IMR-90 (cell line): ENCODE measurements at regions not wholly inside any gene's neighbourhood (a gene's known extent, or its start where the extent isn't known, plus 50 kb on each side); places are given as distances from the start of the nearest gene placed in this dataset.

Source experiments
- ATAC-seq: fragments of 200-7000 bp; cut with Tn5 transposase; 2 replicates; pipeline ENCODE4 v1.9.1; 2020; ENCODE audit warnings: low read depth, mild to moderate bottlenecking, moderate library complexity
- BruUV-seq: library from RNA; stranded (reverse); fragments of 400-500 nt; replicated peaks from 2 replicates; lab custom pipeline; 2021; lab: Mats Ljungman, UMichigan
- CTCF ChIA-PET: fragments of 300-600 bp; formaldehyde crosslinking; extraction: SDS; loops from one replicate; lab custom pipeline; 2021; ENCODE audit warnings: antibody characterized with exemption; lab: Yijun Ruan, JAX
- POLR2A ChIA-PET: fragments of 300-600 bp; sonication (Branson Sonifier 250); formaldehyde crosslinking; loops from one replicate; lab custom pipeline; 2022; ENCODE audit warnings: antibody characterized with exemption; ENCODE audit not compliant: unreplicated experiment; lab: Charles Lee
- DNase-seq: peaks from one replicate; pipeline ENCODE4 v3.0.0; 2013
- H2AFZ ChIP-seq: replicated peaks from 2 replicates; pipeline ENCODE3; 2013; ENCODE audit warnings: low read length, mild to moderate bottlenecking; ENCODE audit not compliant: poor library complexity
- H2AK5ac ChIP-seq: 2 replicates; pipeline ENCODE4 v1.6.1; 2013; ENCODE audit warnings: low read depth, low read length, inconsistent platforms
- H2AK9ac ChIP-seq: replicated peaks from 2 replicates; pipeline ENCODE3; 2013; ENCODE audit warnings: mild to moderate bottlenecking, low read depth, low read length, moderate library complexity; ENCODE audit not compliant: poor library complexity
- H2BK120ac ChIP-seq: 2 replicates; pipeline ENCODE4 v1.6.1; 2013; ENCODE audit warnings: low read depth, low read length, inconsistent platforms
- H2BK15ac ChIP-seq: 3 replicates; pipeline ENCODE4 v1.6.1; 2013; ENCODE audit warnings: low read depth, low read length, inconsistent platforms
- H2BK20ac ChIP-seq: 2 replicates; pipeline ENCODE4 v1.6.1; 2013; ENCODE audit warnings: low read depth, mild to moderate bottlenecking, inconsistent platforms, low read length, moderate library complexity
- H2BK5ac ChIP-seq: 2 replicates; pipeline ENCODE4 v1.6.1; 2013; ENCODE audit warnings: mild to moderate bottlenecking, low read depth, low read length, inconsistent platforms; ENCODE audit not compliant: poor library complexity, severe bottlenecking
- H3K14ac ChIP-seq: replicated peaks from 2 replicates; pipeline ENCODE4 v1.6.1; 2013; ENCODE audit warnings: low read depth, low read length, inconsistent platforms
- H3K18ac ChIP-seq: 2 replicates; pipeline ENCODE4 v1.6.1; 2013; ENCODE audit warnings: low read depth, low read length, control low read depth
- H3K23ac ChIP-seq: 2 replicates; pipeline ENCODE4 v1.6.1; 2013; ENCODE audit warnings: low read depth, low read length, inconsistent platforms
- H3K27ac ChIP-seq: 2 replicates; pipeline ENCODE4 v1.5.1; 2013; ENCODE audit warnings: mild to moderate bottlenecking, control low read depth, low read length; ENCODE audit not compliant: insufficient read depth
- H3K27me3 ChIP-seq: 2 replicates; pipeline ENCODE4 v1.6.1; 2013; ENCODE audit warnings: low read length; ENCODE audit not compliant: control insufficient read depth, insufficient read depth
- H3K36me3 ChIP-seq: 2 replicates; pipeline ENCODE4 v1.6.1; 2013; ENCODE audit warnings: low read length, mixed read lengths; ENCODE audit not compliant: control insufficient read depth, insufficient read depth
- H3K4ac ChIP-seq: 2 replicates; pipeline ENCODE4 v1.6.1; 2013; ENCODE audit warnings: low read depth, low read length, inconsistent platforms
- H3K4me1 ChIP-seq: 2 replicates; pipeline ENCODE4 v1.6.1; 2013; ENCODE audit warnings: low read length, mixed read lengths; ENCODE audit not compliant: control insufficient read depth, insufficient read depth
- H3K4me2 ChIP-seq: 2 replicates; pipeline ENCODE4 v1.6.1; 2013; ENCODE audit warnings: low read depth, mild to moderate bottlenecking, control low read depth, low read length, moderate library complexity
- H3K4me3 ChIP-seq: 2 replicates; pipeline ENCODE4 v1.5.1; 2013; ENCODE audit warnings: low read depth, mild to moderate bottlenecking, control low read depth, low read length, moderate library complexity; ENCODE audit not compliant: insufficient read depth
- H3K56ac ChIP-seq: 2 replicates; pipeline ENCODE4 v1.6.1; 2013; ENCODE audit warnings: low read length, inconsistent platforms; ENCODE audit not compliant: insufficient read depth; ENCODE audit errors: extremely low read depth
- H3K79me1 ChIP-seq, 2 experiments: 2 replicates each; pipeline ENCODE4 v1.6.1; 2013; ENCODE audit warnings: low read length in 2 of 2, inconsistent platforms in 1 of 2, low read depth in 1 of 2
- H3K9ac ChIP-seq: 2 replicates; pipeline ENCODE4 v1.6.1; 2013; ENCODE audit warnings: low read depth, low read length, control low read depth
- H3K9me1 ChIP-seq: 2 replicates; pipeline ENCODE4 v1.6.1; 2013; ENCODE audit warnings: low read length, inconsistent platforms; ENCODE audit not compliant: insufficient read depth
- H3K9me3 ChIP-seq: 2 replicates; pipeline ENCODE4 v1.6.1; 2013; ENCODE audit warnings: low read length; ENCODE audit not compliant: control insufficient read depth, insufficient read depth
- H4K20me1 ChIP-seq: 2 replicates; pipeline ENCODE4 v1.6.1; 2013; ENCODE audit warnings: low read length, inconsistent platforms; ENCODE audit not compliant: insufficient read depth
- H4K5ac ChIP-seq: 2 replicates; pipeline ENCODE4 v1.6.1; 2013; ENCODE audit warnings: mild to moderate bottlenecking, low read depth, low read length, control low read depth
- H4K8ac ChIP-seq, 2 experiments: 2 replicates each; pipeline ENCODE4 v1.6.1; 2013; ENCODE audit warnings: low read depth in 2 of 2, low read length in 2 of 2, control low read depth in 1 of 2, inconsistent platforms in 1 of 2
- H4K91ac ChIP-seq: 2 replicates; pipeline ENCODE4 v1.6.1; 2013; ENCODE audit warnings: low read depth, low read length, inconsistent platforms; ENCODE audit not compliant: insufficient read depth
- BHLHE40 ChIP-seq: fragments of 150-350 bp; IDR thresholded peaks from 2 replicates; pipeline ENCODE4 v1.6.1; 2016; ENCODE audit warnings: mild to moderate bottlenecking, low read depth, low read length
- CEBPB ChIP-seq: IDR thresholded peaks from 2 replicates; pipeline ENCODE4 v1.6.1; 2012; ENCODE audit warnings: low read depth, low read length, improper control_type of control experiment
- CHD1 ChIP-seq: IDR thresholded peaks from 2 replicates; pipeline ENCODE4 v1.6.1; 2012; ENCODE audit warnings: low read depth, low read length, improper control_type of control experiment
- CTCF ChIP-seq: conservative IDR thresholded peaks from 2 replicates; pipeline ENCODE4 v1.5.1; 2012; ENCODE audit warnings: mild to moderate bottlenecking, low read depth, low read length, improper control_type of control experiment
- ELK1 ChIP-seq: fragments of 150-350 bp; IDR thresholded peaks from 2 replicates; pipeline ENCODE4 v1.6.1; 2016; ENCODE audit warnings: low read depth, mild to moderate bottlenecking, low read length, moderate library complexity, borderline replicate concordance
- FOS ChIP-seq: fragments of 150-350 bp; IDR thresholded peaks from 2 replicates; pipeline ENCODE4 v1.6.1; 2016; ENCODE audit warnings: low read depth, low read length
- MAFK ChIP-seq: IDR thresholded peaks from 2 replicates; pipeline ENCODE4 v1.6.1; 2012; ENCODE audit warnings: low read depth, low read length, improper control_type of control experiment
- MAZ ChIP-seq: IDR thresholded peaks from 2 replicates; pipeline ENCODE4 v1.6.1; 2012; ENCODE audit warnings: low read depth, mild to moderate bottlenecking, low read length, improper control_type of control experiment, moderate library complexity, borderline replicate concordance
- MXI1 ChIP-seq: IDR thresholded peaks from 2 replicates; pipeline ENCODE4 v1.6.1; 2012; ENCODE audit warnings: low read depth, mild to moderate bottlenecking, low read length, moderate library complexity, borderline replicate concordance
- NFE2L2 ChIP-seq: fragments of 150-350 bp; IDR thresholded peaks from 2 replicates; pipeline ENCODE4 v1.6.1; 2016; ENCODE audit warnings: low read depth, mild to moderate bottlenecking, low read length
- POLR2A ChIP-seq: IDR thresholded peaks from 2 replicates; pipeline ENCODE4 v1.6.1; 2012; ENCODE audit warnings: mild to moderate bottlenecking, low read depth, low read length
- RAD21 ChIP-seq: IDR thresholded peaks from 2 replicates; pipeline ENCODE4 v1.6.1; 2012; ENCODE audit warnings: low read length, improper control_type of control experiment
- RCOR1 ChIP-seq: IDR thresholded peaks from 2 replicates; pipeline ENCODE4 v1.6.1; 2012; ENCODE audit warnings: mild to moderate bottlenecking, low read length, improper control_type of control experiment; ENCODE audit not compliant: insufficient replicate concordance
- RFX5 ChIP-seq: IDR thresholded peaks from 2 replicates; pipeline ENCODE4 v1.8.0; 2012; ENCODE audit warnings: low read depth, mild to moderate bottlenecking, low read length, moderate library complexity
- SMC3 ChIP-seq: fragments of 150-350 bp; IDR thresholded peaks from 2 replicates; pipeline ENCODE4 v1.6.1; 2016; ENCODE audit warnings: low read depth, mild to moderate bottlenecking, antibody characterized with exemption, low read length, moderate library complexity
- USF2 ChIP-seq: fragments of 150-350 bp; IDR thresholded peaks from 2 replicates; pipeline ENCODE4 v1.6.1; 2017; ENCODE audit warnings: mild to moderate bottlenecking, antibody characterized with exemption, low read length, low read depth
- WGBS, 2 experiments: methylation state at CpG; one replicate each; pipeline versions ENCODE4 v1.1.5 to v1.1.7; 2013; ENCODE audit warnings: missing lambda C conversion rate in 2 of 2; ENCODE audit not compliant: insufficient read length in 1 of 2; ENCODE audit errors: extremely low coverage in 2 of 2; 5-methylcytosine and 5-hydroxymethylcytosine counted together
- dilution Hi-C: fragments of 300-500 bp; cut with HindIII; formaldehyde crosslinking; loops from one replicate; pipeline ENCODE4 v1.14.3; 2018; ENCODE audit warnings: low sequenced_read_pairs; ENCODE audit not compliant: unreplicated experiment
- in situ Hi-C: fragments of 300-500 bp; cut with MboI; formaldehyde crosslinking; loops from 3 replicates; pipeline ENCODE4 v1.14.3; 2019; ENCODE audit warnings: low sequenced_read_pairs, inconsistent platforms, mixed read lengths
- intact Hi-C: fragments of 100-400 bp; cut with micrococcal nuclease; formaldehyde crosslinking; loops from 2 replicates; pipeline ENCODE4 v1.10.0; 2022

GRCh38 chr2:183438541-183438940, 314.3 kb downstream of the NUP35 start:
- no peaks in the 10 kb centered on the region for H3K79me1 ChIP-seq
- in situ Hi-C loops = no loop called here
- DNase-seq = no peak
- H3K27me3 ChIP-seq = no peaks in the 10 kb centered on the region
- H4K91ac ChIP-seq = no peak overlapping the region
- H2BK5ac ChIP-seq = no peak overlapping the region
- H3K56ac ChIP-seq = no peak overlapping the region
- no peak overlapping the region for H2AFZ ChIP-seq
- no peaks in the 10 kb centered on the region for H3K36me3 ChIP-seq
- no peak overlapping the region for H3K27ac ChIP-seq
- no peak overlapping the region for H2BK20ac ChIP-seq
- H3K9ac ChIP-seq = no peak overlapping the region
- H3K4me2 ChIP-seq = no peak overlapping the region
- no peak overlapping the region for H2BK15ac ChIP-seq
- WGBS, 2 experiments = no CpG with 5 or more reads among the region's 2 CpGs
- no peak overlapping the region for H3K23ac ChIP-seq
- ATAC-seq = no peak
- H4K5ac ChIP-seq = no peak overlapping the region
- ChIA-PET CTCF (no interaction called here), POLR2A (no interaction called here)
- H3K4ac ChIP-seq = no peak overlapping the region
- no peak overlapping the region for H3K4me3 ChIP-seq
- H3K9me1 ChIP-seq = no peaks in the 10 kb centered on the region
- dilution Hi-C loops = no loop called here
- H2AK9ac ChIP-seq = no peak overlapping the region
- H4K20me1 ChIP-seq = no peaks in the 10 kb centered on the region
- no peak overlapping the region for H3K18ac ChIP-seq
- H2BK120ac ChIP-seq = no peak overlapping the region
- peaks cover 12% of the 10 kb centered on the region for H3K9me3 ChIP-seq
- H3K14ac ChIP-seq = no peak overlapping the region
- no peak overlapping the region for H2AK5ac ChIP-seq
- BruUV-seq = no TSS peak
- TF ChIP-seq RCOR1 = no peak
- no peak for TF ChIP-seq ELK1
- TF ChIP-seq POLR2A = no peak
- TF ChIP-seq USF2 = no peak
- no peak for TF ChIP-seq RFX5
- TF ChIP-seq CTCF = no peak
- no peak for TF ChIP-seq MXI1
- no peak for TF ChIP-seq NFE2L2
- no peak for TF ChIP-seq BHLHE40
- no peak for TF ChIP-seq MAFK
- TF ChIP-seq CEBPB = no peak
- TF ChIP-seq MAZ = no peak
- TF ChIP-seq SMC3 = no peak
- TF ChIP-seq CHD1 = no peak
- TF ChIP-seq FOS = no peak
- TF ChIP-seq RAD21 = no peak
- no peaks in the 10 kb centered on the region for H3K4me1 ChIP-seq
- H4K8ac ChIP-seq = no peak overlapping the region
- intact Hi-C loops = no loop called here
